Caco-2 (cell line): ENCODE measurements at regions not wholly inside any gene's neighbourhood (a gene's known extent, or its start where the extent isn't known, plus 50 kb on each side); places are given as distances from the start of the nearest gene placed in this dataset.
"Not testable (repeated sequence)": the region's sequence is repeated elsewhere in the genome, so short reads cannot be mapped to it uniquely, and the experiment has no call there.

Experiments used
- BruUV-seq: library from RNA; stranded (reverse); fragments of 400-500 nt; replicated peaks from 2 replicates; lab custom pipeline; 2021; lab: Mats Ljungman, UMichigan
- CTCF ChIA-PET: fragments of 300-600 bp; sonication (Branson Sonifier 250); formaldehyde crosslinking; loops from one replicate; lab custom pipeline; 2022; ENCODE audit warnings: antibody characterized with exemption; lab: Charles Lee
- POLR2A ChIA-PET: fragments of 300-600 bp; sonication (Branson Sonifier 250); formaldehyde crosslinking; loops from one replicate; lab custom pipeline; 2022; ENCODE audit warnings: antibody characterized with exemption; lab: Charles Lee
- DNase-seq, 2 experiments: peaks; one replicate each; pipeline versions ENCODE4 v3.0.0 to v3.0.0-alpha.2; 2020 to 2022
- H3K27me3 ChIP-seq: replicated peaks from 2 replicates; pipeline ENCODE4 v1.6.0; 2011; ENCODE audit warnings: low read length; ENCODE audit not compliant: control insufficient read depth, insufficient read depth
- H3K36me3 ChIP-seq: 2 replicates; pipeline ENCODE4 v1.5.1; 2011; ENCODE audit warnings: low read length; ENCODE audit not compliant: control insufficient read depth, insufficient read depth
- H3K4me1 ChIP-seq: fragments of 250-450 bp; sonication (Bioruptor Pico); 2 replicates; pipeline ENCODE4 v1.5.1; 2020; ENCODE audit warnings: mild to moderate bottlenecking
- H3K4me3 ChIP-seq: 2 replicates; pipeline ENCODE4 v1.5.1; 2011; ENCODE audit warnings: low read depth, mild to moderate bottlenecking, control low read depth, low read length
- H3K9me3 ChIP-seq: fragments of 250-450 bp; sonication (Bioruptor Pico); 2 replicates; pipeline ENCODE4 v1.5.1; 2020; ENCODE audit warnings: mild to moderate bottlenecking, moderate library complexity
- H3K27ac Mint-ChIP-seq: one replicate; pipeline ENCODE4 v1.8.0; 2022; ENCODE audit warnings: mixed read lengths; ENCODE audit not compliant: unreplicated experiment
- H3K27me3 Mint-ChIP-seq: one replicate; pipeline ENCODE4 v1.8.0; 2022; ENCODE audit warnings: mixed read lengths; ENCODE audit not compliant: insufficient read depth, unreplicated experiment
- H3K36me3 Mint-ChIP-seq: one replicate; pipeline ENCODE4 v1.8.0; 2022; ENCODE audit warnings: mild to moderate bottlenecking, mixed read lengths; ENCODE audit not compliant: insufficient read depth, unreplicated experiment
- H3K4me1 Mint-ChIP-seq: one replicate; pipeline ENCODE4 v1.8.0; 2022; ENCODE audit warnings: low read depth, mixed read lengths; ENCODE audit not compliant: unreplicated experiment
- H3K4me3 Mint-ChIP-seq: one replicate; pipeline ENCODE4 v1.8.0; 2022; ENCODE audit warnings: mild to moderate bottlenecking, moderate library complexity, mixed read lengths; ENCODE audit not compliant: unreplicated experiment
- H3K9me3 Mint-ChIP-seq: one replicate; pipeline ENCODE4 v1.8.0; 2022; ENCODE audit warnings: mixed read lengths; ENCODE audit not compliant: unreplicated experiment
- intact Hi-C: fragments of 100-400 bp; cut with micrococcal nuclease; formaldehyde crosslinking; loops from one replicate; pipeline ENCODE4 v1.10.0; 2022; ENCODE audit not compliant: unreplicated experiment
- TF ChIP-seq, protein P1 (sequence below), 2 experiments: fragments of 200-600 bp in 1 of 2; IDR thresholded peaks; 1 replicate in 1 of 2; 2 replicates in 1 of 2; pipeline versions ENCODE4 v1.5.1 to v1.8.0; 2011 to 2022; ENCODE audit warnings: antibody characterized with exemption in 1 of 2, control low read depth in 1 of 2, inconsistent platforms in 1 of 2, low read depth in 1 of 2, low read length in 1 of 2, mild to moderate bottlenecking in 1 of 2, moderate library complexity in 1 of 2; ENCODE audit not compliant: insufficient read depth in 1 of 2, severe bottlenecking in 1 of 2, unreplicated experiment in 1 of 2

DNA sequence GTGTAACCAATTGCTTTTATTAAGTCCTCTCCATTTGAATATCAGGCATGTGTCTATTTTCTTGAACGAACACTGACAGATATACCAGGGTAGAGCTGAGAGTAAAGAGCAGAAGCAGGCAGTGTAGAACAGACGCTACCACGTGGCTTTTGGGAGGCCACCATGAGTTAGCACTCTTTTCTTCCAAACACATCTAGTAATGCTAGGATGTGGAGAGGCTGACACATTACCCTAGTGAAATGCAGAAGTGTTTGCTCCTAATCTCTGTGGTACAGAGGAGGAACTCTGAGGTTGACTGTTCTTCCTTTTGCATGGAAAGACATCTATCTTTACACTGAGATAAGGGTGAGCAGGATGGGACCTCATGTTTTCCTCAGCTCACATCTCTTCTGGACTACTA, 216.3 kb downstream of the SATB1 start:
- TF ChIP-seq, protein P1, sequence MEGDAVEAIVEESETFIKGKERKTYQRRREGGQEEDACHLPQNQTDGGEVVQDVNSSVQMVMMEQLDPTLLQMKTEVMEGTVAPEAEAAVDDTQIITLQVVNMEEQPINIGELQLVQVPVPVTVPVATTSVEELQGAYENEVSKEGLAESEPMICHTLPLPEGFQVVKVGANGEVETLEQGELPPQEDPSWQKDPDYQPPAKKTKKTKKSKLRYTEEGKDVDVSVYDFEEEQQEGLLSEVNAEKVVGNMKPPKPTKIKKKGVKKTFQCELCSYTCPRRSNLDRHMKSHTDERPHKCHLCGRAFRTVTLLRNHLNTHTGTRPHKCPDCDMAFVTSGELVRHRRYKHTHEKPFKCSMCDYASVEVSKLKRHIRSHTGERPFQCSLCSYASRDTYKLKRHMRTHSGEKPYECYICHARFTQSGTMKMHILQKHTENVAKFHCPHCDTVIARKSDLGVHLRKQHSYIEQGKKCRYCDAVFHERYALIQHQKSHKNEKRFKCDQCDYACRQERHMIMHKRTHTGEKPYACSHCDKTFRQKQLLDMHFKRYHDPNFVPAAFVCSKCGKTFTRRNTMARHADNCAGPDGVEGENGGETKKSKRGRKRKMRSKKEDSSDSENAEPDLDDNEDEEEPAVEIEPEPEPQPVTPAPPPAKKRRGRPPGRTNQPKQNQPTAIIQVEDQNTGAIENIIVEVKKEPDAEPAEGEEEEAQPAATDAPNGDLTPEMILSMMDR (IDR thresholded peaks at IDR 0.05; ENCODE audit: insufficient read depth in 1 of 2, low read depth in 1 of 2, low read length in 1 of 2, severe bottlenecking in 1 of 2, unreplicated experiment in 1 of 2): no peak
- H3K27me3 ChIP-seq: no peaks in the 10 kb centered on the region
- no peaks in the 10 kb centered on the region for H3K9me3 Mint-ChIP-seq
- H3K36me3 ChIP-seq: no peaks in the 10 kb centered on the region
- H3K4me1 Mint-ChIP-seq: no peaks in the 10 kb centered on the region
- H3K36me3 Mint-ChIP-seq: no peaks in the 10 kb centered on the region
- ChIA-PET CTCF (no interaction called here), POLR2A (no interaction called here)
- H3K4me3 Mint-ChIP-seq: no peak overlapping the region
- DNase-seq: no peak
- no peaks in the 10 kb centered on the region for H3K9me3 ChIP-seq
- peaks cover 3% of the 10 kb centered on the region for H3K27me3 Mint-ChIP-seq
- H3K4me1 ChIP-seq: no peaks in the 10 kb centered on the region
- no peak overlapping the region for H3K4me3 ChIP-seq
- H3K27ac Mint-ChIP-seq: no peak overlapping the region
- intact Hi-C loops: no loop called here
- BruUV-seq: no TSS peak

DNA sequence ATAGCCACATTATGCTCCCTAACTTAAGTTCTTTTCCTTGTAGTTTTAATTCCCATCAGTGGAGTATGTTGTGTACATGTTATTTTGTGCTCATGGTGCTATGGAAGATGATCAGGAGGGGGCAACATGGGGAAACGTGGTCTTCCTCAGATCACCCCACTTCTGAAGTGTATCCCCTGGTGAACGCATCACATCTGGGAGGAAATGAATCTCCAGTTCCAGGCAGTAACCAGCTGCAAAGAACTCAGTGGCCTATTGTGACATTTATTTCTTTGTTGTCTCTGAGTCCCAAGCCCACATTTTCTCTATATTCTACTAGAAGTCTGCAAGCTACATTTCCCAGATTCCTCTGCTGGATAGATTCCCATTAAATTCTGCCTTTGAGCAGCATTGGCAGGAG, 217.0 kb downstream of the SATB1 start:
- Histone ChIP-seq H3K4me1 (no peaks in the 10 kb centered on the region), H3K9me3 (no peaks in the 10 kb centered on the region), H3K4me3 (no peak overlapping the region), H3K36me3 (no peaks in the 10 kb centered on the region), H3K27me3 (no peaks in the 10 kb centered on the region)
- DNase-seq: no peak
- no peak overlapping the region for H3K4me3 Mint-ChIP-seq
- BruUV-seq: no TSS peak
- no peaks in the 10 kb centered on the region for H3K4me1 Mint-ChIP-seq
- TF ChIP-seq, protein P1 (IDR thresholded peaks at IDR 0.05; ENCODE audit: insufficient read depth in 1 of 2, low read depth in 1 of 2, low read length in 1 of 2, severe bottlenecking in 1 of 2, unreplicated experiment in 1 of 2): no peak
- no peaks in the 10 kb centered on the region for H3K9me3 Mint-ChIP-seq
- intact Hi-C loops: no loop called here
- H3K36me3 Mint-ChIP-seq: no peaks in the 10 kb centered on the region
- H3K27me3 Mint-ChIP-seq: peaks cover 3% of the 10 kb centered on the region
- ChIA-PET CTCF (no interaction called here), POLR2A (no interaction called here)
- no peak overlapping the region for H3K27ac Mint-ChIP-seq

DNA sequence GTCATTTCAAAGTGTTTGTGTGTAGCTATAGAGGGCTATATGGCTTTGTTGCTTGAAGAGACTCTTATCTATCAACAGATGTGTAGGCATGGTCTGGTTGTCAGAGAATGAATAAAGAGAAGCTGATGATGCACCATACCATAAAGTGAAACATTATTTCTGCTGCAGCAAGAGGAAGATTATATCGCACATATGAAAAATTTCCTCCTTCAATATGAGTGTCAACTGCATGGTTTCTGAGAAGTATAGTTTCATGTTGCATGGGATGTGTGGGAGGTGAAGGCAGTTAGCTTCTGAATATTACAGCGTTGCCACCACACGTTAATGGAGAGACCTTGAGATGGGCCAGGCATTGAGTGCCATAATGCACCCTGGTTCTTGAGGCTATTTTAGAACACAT, 217.9 kb downstream of the SATB1 start:
- no peaks in the 10 kb centered on the region for H3K4me1 Mint-ChIP-seq
- Histone ChIP-seq H3K27me3 (no peaks in the 10 kb centered on the region), H3K36me3 (no peaks in the 10 kb centered on the region), H3K4me1 (no peaks in the 10 kb centered on the region), H3K9me3 (no peaks in the 10 kb centered on the region), H3K4me3 (no peak overlapping the region)
- H3K27ac Mint-ChIP-seq: no peak overlapping the region
- TF ChIP-seq, protein P1 (IDR thresholded peaks at IDR 0.05; ENCODE audit: insufficient read depth in 1 of 2, low read depth in 1 of 2, low read length in 1 of 2, severe bottlenecking in 1 of 2, unreplicated experiment in 1 of 2): no peak
- CTCF ChIA-PET: no interaction called here
- H3K36me3 Mint-ChIP-seq: no peaks in the 10 kb centered on the region
- H3K27me3 Mint-ChIP-seq: peaks cover 3% of the 10 kb centered on the region
- no TSS peak for BruUV-seq
- no peak overlapping the region for H3K4me3 Mint-ChIP-seq
- no peaks in the 10 kb centered on the region for H3K9me3 Mint-ChIP-seq
- POLR2A ChIA-PET: no interaction called here
- no peak for DNase-seq
- intact Hi-C loops: no loop called here

DNA sequence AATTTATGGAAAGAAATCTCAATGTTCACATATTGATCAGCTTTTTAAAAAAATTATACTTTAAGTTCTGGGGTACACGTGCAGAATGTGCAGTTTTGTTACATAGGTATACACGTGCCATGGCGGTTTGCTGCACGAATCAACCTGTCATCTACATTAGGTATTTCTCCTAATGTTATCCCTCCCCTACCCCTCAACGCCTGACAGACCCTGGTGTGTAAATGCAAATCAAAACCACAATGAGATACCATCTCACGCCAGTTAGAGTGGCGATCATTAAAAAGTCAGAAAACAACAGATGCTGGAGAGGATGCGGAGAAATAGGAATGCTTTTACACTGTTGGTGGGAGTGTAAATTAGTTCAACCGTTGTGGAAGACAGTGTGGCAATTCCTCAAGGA, 219.4 kb downstream of the SATB1 start:
- H3K9me3 Mint-ChIP-seq, H3K36me3 Mint-ChIP-seq, H3K27ac Mint-ChIP-seq, H3K4me3 Mint-ChIP-seq, H3K27me3 ChIP-seq, H3K4me1 Mint-ChIP-seq, DNase-seq, H3K27me3 Mint-ChIP-seq, CTCF ChIA-PET, H3K36me3 ChIP-seq, BruUV-seq, H3K4me3 ChIP-seq, H3K4me1 ChIP-seq, POLR2A ChIA-PET, H3K9me3 ChIP-seq, intact Hi-C loops: not testable (repeated sequence)
